ENCODE measurements at regions not wholly inside any gene's neighbourhood (a gene's known extent, or its start where the extent isn't known, plus 50 kb on each side); places are given as distances from the start of the nearest gene placed in this dataset.

GRCh38 chr3:144499001-144499930 lies 527.6 kb downstream of the DIPK2A start:
- no peak for TF ChIP-seq CTCF (conservative IDR thresholded peaks at IDR 0.05; ENCODE audit: low read depth in 2 of 2)
- TF ChIP-seq EZH2 (IDR thresholded peaks at IDR 0.05; ENCODE audit: low read depth, unreplicated experiment), result no peak
- no peak for TF ChIP-seq POLR2AphosphoS5 (IDR thresholded peaks at IDR 0.05; ENCODE audit: low read depth)
- no peak for TF ChIP-seq REST (IDR thresholded peaks at IDR 0.05; ENCODE audit: unreplicated experiment)
